Spinal cord (tissue), 9 donors: ENCODE measurements at regions not wholly inside any gene's neighbourhood (a gene's known extent, or its start where the extent isn't known, plus 50 kb on each side); places are given as distances from the start of the nearest gene placed in this dataset.
"Not testable (repeated sequence)": the region's sequence is repeated elsewhere in the genome, so short reads cannot be mapped to it uniquely, and the experiment has no call there.

Source experiments
- DNase-seq, 6 donors: peaks; one replicate each; pipeline versions ENCODE4 v3.0.0 to v3.0.0-alpha.2; 2013 to 2015; ENCODE audit warnings: low spot score in 6 of 6, low read depth in 4 of 6
- H3K27ac ChIP-seq: one replicate; pipeline ENCODE4 v1.5.1; 2013; ENCODE audit warnings: low read depth, low read length, control low read depth
- H3K27me3 ChIP-seq: one replicate; pipeline ENCODE4 v1.6.1; 2013; ENCODE audit warnings: low read length; ENCODE audit not compliant: control insufficient read depth, insufficient read depth
- H3K36me3 ChIP-seq: one replicate; pipeline ENCODE4 v1.6.1; 2013; ENCODE audit warnings: low read length; ENCODE audit not compliant: control insufficient read depth, insufficient read depth
- H3K4me1 ChIP-seq: one replicate; pipeline ENCODE4 v1.6.1; 2013; ENCODE audit warnings: low read length; ENCODE audit not compliant: control insufficient read depth, insufficient read depth
- H3K4me3 ChIP-seq: one replicate; pipeline ENCODE4 v1.5.1; 2013; ENCODE audit warnings: low read depth, low read length, control low read depth
- H3K9me3 ChIP-seq: one replicate; pipeline ENCODE4 v1.6.1; 2013; ENCODE audit warnings: low read length; ENCODE audit not compliant: control insufficient read depth, insufficient read depth
- WGBS: methylation state at CpG from one replicate; pipeline ENCODE4 v1.1.5; 2013; ENCODE audit warnings: missing lambda C conversion rate; ENCODE audit not compliant: insufficient coverage; 5-methylcytosine and 5-hydroxymethylcytosine counted together
- donor health status: healthy.

DNA sequence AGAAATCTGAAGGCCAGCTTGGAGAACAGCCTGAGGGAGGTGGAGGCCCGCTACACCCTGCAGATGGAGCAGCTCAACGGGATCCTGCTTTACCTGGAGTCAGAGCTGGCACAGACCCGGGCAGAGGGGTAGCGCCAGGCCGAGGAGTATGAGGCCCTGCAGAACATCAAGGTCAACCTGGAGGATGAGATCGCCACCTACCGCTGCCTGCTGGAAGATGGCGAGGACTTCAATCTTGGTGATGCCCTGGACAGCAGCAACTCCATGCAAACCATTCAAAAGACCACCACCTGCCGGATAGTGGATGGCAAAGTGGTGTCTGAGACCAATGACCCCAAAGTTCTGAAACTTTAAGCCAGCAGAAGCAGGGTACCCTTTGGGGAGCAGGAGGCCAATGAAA, 318.4 kb downstream of the ZFHX3 start:
- H3K4me3 ChIP-seq, H3K9me3 ChIP-seq, H3K27me3 ChIP-seq, H3K27ac ChIP-seq, H3K36me3 ChIP-seq, DNase-seq, H3K4me1 ChIP-seq: not testable (repeated sequence)
- WGBS, result 95% methylated on average over 6 of the region's 9 CpGs

DNA sequence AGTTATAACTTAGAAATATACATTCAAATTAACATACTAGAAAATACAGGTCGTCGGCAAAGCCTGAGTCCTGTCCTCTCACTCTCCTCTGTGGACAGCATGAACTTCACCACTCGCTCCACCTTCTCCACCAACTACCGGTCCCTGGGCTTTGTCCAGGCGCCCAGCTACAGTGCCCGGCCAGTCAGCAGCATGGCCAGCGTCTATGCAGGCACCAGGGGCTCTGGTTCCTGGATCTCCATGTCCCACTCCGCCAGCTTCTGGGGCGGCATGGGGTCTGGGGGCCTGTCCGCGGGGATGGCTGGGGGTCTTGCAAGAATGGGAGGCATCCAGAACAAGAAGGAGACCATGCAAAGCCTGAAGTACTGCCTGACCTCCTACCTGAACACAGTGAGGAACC, 319.4 kb downstream of the ZFHX3 start:
- Histone ChIP-seq H3K4me3 (no peak overlapping the region), H3K4me1 (no peaks in the 10 kb centered on the region), H3K27ac (no peak overlapping the region), H3K27me3 (no peaks in the 10 kb centered on the region), H3K9me3 (peaks cover 3% of the 10 kb centered on the region), H3K36me3 (no peaks in the 10 kb centered on the region)
- 88% methylated on average over 11 of the region's 11 CpGs for WGBS
- DNase-seq, result no peak

DNA sequence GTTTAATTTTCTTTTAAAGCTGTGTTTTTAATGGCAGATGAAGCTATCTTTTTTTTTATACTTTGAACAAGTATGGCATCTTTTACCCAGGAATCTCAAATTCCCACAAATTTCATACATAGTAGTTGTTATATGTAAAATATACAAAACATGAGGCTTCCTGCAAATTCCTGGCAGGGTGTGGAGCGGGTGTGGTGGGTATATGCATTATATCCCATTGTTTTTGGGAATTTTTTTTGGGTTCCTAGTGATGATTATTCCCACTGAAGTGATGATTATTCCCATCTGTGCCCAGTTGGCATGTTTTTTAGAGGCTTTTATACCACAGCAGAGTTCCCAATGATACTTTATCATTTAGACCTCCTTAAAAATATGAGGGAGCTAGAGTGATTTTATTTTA, 320.4 kb downstream of the ZFHX3 start:
- Histone ChIP-seq H3K27ac (no peak overlapping the region), H3K36me3 (no peaks in the 10 kb centered on the region), H3K4me1 (no peaks in the 10 kb centered on the region), H3K9me3 (peaks cover 3% of the 10 kb centered on the region), H3K27me3 (no peaks in the 10 kb centered on the region), H3K4me3 (no peak overlapping the region)
- peak in 1 of 6 donors; percentile 16 for DNase-seq
- no CpG with 5 or more reads among the region's 1 CpG for WGBS

DNA sequence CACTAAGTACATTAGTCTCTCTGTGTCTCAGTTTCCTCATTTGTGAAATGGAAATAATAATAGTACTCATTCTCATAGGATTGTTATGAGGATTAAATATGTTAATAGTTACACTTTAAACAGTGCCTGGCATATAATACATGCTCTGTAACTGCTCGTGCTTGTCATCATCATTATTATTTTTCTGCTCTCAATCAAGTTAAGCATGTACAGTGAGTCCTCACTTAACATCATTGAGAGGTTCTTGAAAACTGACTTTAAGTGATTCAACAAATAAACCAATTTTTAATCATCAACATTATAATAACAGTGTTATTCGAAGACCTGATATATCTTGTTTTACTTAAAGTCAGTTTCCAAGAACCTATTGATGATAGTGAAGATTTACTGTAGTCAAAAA, 322.3 kb downstream of the ZFHX3 start:
- Histone ChIP-seq H3K9me3 (no peaks in the 10 kb centered on the region), H3K4me3 (no peak overlapping the region), H3K27ac (no peak overlapping the region), H3K36me3 (no peaks in the 10 kb centered on the region), H3K27me3 (no peaks in the 10 kb centered on the region), H3K4me1 (no peaks in the 10 kb centered on the region)
- DNase-seq, result no peak
- WGBS, result no CpG with 5 or more reads among the region's 2 CpGs

DNA sequence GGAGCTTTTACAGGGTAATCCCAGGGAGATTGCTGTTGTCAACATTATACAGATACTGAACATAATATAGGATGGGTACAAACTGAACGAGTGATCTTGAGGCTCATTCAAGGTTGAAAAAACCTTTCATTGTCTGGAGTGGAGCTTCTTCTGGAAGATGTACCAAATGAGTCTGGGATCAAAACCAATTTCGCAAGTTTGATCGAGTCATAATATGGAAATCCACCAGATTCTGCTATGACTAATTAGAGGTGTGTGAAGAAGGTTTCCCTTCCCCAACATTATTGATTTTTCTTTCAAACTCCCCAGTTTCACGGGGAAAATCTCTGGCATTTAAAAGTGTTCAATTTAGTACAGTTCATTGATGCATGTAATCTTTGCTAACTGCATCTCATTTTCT, 324.1 kb downstream of the ZFHX3 start:
- no peaks in the 10 kb centered on the region for H3K36me3 ChIP-seq
- H3K27ac ChIP-seq, result no peak overlapping the region
- 40% methylated on average over 1 of the region's 4 CpGs for WGBS
- H3K9me3 ChIP-seq, result no peaks in the 10 kb centered on the region
- DNase-seq, result no peak
- no peaks in the 10 kb centered on the region for H3K27me3 ChIP-seq
- no peaks in the 10 kb centered on the region for H3K4me1 ChIP-seq
- no peak overlapping the region for H3K4me3 ChIP-seq

DNA sequence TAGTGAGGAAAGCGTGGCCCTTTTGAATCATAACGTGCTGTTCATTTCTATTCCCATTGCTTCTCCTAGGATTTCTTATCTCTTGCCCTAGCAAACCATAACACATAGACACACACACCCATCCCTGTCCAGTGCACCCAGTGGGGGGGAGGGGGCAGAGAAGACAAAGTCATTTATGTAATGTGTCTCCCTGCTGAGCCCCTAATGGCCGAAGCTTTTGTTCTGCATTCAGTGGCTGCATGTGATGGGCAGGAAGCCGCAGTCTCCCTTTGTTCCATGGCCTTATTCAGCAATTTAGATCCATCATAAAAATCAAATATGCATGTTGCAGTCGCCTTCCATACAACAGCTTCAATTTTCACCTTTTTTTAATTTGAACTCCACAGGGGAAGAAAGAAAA, 325.4 kb downstream of the ZFHX3 start:
- Histone ChIP-seq H3K36me3 (no peaks in the 10 kb centered on the region), H3K4me1 (no peaks in the 10 kb centered on the region), H3K4me3 (no peak overlapping the region), H3K27ac (no peak overlapping the region), H3K9me3 (no peaks in the 10 kb centered on the region), H3K27me3 (no peaks in the 10 kb centered on the region)
- peak in 2 of 6 donors; percentile 17 to 66 for DNase-seq
- no CpG with 5 or more reads among the region's 5 CpGs for WGBS

DNA sequence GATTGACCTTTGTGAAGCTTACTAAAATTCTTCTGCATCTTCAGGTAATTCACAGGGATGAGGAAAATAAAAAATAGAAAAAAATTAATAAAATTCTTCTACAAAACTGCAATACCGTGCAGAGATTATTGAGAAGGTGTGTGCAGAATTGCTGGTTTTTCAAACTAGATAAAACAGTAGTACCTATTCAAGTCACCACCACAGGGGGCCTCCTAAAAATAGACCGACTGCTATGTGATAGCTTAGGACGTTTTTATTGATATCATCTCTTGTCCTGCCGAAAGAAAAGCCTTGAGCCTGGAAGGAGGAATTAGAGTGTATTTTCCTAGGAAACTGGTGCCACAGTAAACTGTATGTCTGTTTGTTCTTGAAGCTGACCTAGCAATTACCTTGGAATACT, 325.9 kb downstream of the ZFHX3 start:
- Histone ChIP-seq H3K36me3 (no peaks in the 10 kb centered on the region), H3K27ac (no peak overlapping the region), H3K27me3 (no peaks in the 10 kb centered on the region), H3K4me1 (no peaks in the 10 kb centered on the region), H3K9me3 (no peaks in the 10 kb centered on the region), H3K4me3 (no peak overlapping the region)
- no CpG with 5 or more reads among the region's 4 CpGs for WGBS
- DNase-seq, result peak in 2 of 6 donors; percentile 12 to 29

DNA sequence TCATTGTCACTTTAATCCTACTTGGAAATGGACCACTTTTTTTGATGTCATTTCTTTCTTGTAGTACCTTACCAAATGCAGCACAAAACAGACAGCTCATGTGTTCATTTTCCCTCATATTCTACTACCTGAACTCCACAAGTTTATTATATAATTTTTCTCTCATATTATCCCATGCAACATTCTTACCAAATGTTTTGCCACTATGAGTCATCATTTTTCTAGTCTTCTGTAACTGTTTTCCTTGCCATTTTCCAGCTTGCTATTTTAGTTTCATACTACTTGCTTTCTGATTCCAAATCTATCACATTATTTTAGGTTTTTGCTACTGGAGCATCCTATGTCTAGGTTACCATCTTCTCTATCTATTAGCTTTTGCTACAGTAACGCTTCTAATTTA, 332.7 kb downstream of the ZFHX3 start:
- no peak for DNase-seq
- H3K36me3 ChIP-seq, result no peaks in the 10 kb centered on the region
- no peak overlapping the region for H3K4me3 ChIP-seq
- H3K27ac ChIP-seq, result no peak overlapping the region
- no peaks in the 10 kb centered on the region for H3K27me3 ChIP-seq
- WGBS, result no CpG with 5 or more reads among the region's 1 CpG
- H3K9me3 ChIP-seq, result peaks cover 2% of the 10 kb centered on the region
- no peaks in the 10 kb centered on the region for H3K4me1 ChIP-seq

DNA sequence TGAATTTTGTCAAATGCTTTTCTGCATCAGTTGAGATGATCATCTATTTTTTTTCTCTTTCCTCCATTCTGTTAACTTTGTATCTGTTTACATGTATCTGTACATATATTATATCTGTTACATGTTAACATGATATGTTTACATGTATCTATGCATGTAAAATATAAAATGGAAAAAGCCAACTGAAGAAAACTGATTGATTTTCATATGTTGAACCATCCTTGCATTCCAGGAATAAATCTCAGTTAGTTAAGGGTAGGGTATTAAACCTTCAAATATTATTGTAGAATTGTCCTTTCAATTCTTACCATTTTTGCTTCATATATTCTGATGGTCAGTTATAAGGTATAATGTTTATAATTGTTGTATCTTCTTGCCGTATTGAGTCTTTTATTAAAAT, 336.1 kb downstream of the ZFHX3 start:
- Histone ChIP-seq H3K27ac (no peak overlapping the region), H3K4me1 (no peaks in the 10 kb centered on the region), H3K36me3 (no peaks in the 10 kb centered on the region), H3K4me3 (no peak overlapping the region), H3K9me3 (peaks cover 2% of the 10 kb centered on the region), H3K27me3 (no peaks in the 10 kb centered on the region)
- DNase-seq, result no peak
- no CpG with 5 or more reads among the region's 1 CpG for WGBS

DNA sequence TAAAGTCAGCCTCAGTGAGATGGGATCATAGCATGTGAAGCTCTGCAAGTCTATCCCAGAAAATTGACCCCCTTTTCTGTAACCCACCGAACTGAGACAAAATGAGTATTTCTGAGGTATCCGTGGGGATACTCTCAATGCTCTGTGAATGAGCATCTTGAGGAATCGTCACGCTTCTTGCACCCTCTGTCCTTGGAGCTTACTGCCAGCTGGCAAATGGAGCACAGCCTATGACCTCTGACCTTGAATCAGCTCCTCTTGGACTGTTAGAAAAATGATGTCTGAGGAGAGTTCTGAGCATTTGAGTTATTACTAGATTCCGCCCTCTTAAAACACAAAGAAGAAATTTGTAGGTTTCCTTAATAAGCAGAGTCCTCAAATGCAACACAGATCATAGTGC, 342.1 kb downstream of the ZFHX3 start:
- Histone ChIP-seq H3K4me3 (no peak overlapping the region), H3K27ac (no peak overlapping the region), H3K4me1 (no peaks in the 10 kb centered on the region), H3K36me3 (no peaks in the 10 kb centered on the region), H3K9me3 (no peaks in the 10 kb centered on the region), H3K27me3 (no peaks in the 10 kb centered on the region)
- 17% methylated on average over 3 of the region's 5 CpGs for WGBS
- peak in 1 of 6 donors; percentile 17 for DNase-seq
